ENCODE measurements at regions not wholly inside any gene's neighbourhood (a gene's known extent, or its start where the extent isn't known, plus 50 kb on each side); places are given as distances from the start of the nearest gene placed in this dataset.

- no peak for DNase-seq
These were observed 79.6 kb downstream of the NCOR2 start for GRCh38 chr12:124487834-124488165.

DNA sequence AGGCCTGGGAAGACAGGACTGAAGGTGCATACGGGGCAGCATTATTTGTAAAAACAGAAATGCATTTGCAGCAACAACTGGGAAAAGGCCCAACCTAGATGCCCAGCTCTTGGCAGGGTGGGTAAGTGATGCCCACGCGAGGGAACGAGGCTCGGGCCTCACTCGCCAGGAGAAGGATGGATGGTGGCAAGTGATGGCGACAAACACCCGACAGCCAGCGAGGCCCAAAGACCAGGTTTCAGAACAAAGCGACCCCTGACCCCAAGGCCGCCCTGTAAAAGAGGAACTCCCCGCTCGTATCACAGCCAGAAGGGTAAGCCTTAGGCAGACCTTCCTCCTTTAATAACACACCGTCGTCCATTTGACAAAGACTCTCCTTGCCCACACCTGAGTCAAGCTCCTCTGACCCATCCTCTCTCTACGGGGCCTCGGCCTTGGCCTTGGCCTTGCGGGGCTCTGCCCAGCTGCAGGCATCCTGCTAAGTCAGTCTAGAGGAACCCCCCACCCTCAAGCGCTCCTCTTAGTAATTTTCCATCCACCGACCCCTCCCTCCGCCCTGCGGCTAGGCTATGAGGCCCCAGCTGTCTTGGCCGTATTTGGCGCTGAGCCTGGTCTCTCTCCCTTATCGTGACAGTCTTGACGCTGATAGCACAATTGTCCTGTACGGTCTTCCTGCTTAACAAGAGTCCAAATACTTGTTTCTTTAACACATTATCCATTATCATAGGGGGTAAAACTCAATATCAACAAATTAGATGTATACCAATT is 80.2 kb downstream of the NCOR2 start:
- DNase-seq: no peak

GRCh38 chr12:124486346-124486963 is 81.0 kb downstream of the NCOR2 start:
- no peak for DNase-seq

DNA sequence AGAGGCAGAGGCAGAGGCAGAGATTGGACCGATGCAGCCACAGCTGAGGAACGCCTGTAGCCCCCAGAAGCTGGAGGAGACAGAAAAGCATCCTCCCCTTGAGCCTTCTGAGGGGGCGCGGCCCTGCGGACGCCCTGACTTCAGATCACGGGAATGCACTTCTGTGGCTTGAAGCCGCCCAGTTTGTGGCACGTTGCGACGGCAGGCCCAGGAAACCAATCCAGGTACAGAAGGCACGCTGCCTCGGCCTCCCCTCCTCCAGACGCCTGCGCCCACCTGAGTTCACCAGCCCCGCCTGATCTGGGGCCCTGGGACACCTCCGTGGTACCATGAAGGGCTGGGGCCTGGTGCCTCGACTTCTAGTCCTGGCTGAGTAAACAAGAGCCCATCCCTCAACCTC is 82.0 kb downstream of the NCOR2 start:
- DNase-seq: no peak

DNA sequence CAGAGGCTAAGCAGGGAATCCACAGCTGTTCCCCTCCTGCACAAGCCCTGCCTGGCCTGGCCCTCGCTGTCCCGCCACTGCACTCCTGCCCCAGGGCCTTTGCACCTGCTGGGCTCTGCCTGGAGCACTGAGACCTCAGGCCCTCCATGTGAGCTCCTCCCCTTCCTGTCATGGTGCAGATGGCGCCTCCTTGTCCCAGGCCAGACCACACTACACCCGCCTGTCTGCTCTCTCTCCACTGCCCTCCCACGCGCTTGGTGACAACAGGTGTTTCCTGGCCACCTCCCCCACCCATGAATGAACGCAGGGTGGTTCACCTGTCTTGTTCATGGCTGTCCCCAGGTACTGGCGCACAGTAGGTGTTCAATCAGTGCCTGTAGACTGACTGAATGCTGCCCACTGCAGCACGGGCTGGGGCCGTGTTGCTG is 82.9 kb downstream of the NCOR2 start:
- DNase-seq: no peak

GRCh38 chr12:124484067-124484466 is 83.3 kb downstream of the NCOR2 start:
- DNase-seq: no peak

DNA sequence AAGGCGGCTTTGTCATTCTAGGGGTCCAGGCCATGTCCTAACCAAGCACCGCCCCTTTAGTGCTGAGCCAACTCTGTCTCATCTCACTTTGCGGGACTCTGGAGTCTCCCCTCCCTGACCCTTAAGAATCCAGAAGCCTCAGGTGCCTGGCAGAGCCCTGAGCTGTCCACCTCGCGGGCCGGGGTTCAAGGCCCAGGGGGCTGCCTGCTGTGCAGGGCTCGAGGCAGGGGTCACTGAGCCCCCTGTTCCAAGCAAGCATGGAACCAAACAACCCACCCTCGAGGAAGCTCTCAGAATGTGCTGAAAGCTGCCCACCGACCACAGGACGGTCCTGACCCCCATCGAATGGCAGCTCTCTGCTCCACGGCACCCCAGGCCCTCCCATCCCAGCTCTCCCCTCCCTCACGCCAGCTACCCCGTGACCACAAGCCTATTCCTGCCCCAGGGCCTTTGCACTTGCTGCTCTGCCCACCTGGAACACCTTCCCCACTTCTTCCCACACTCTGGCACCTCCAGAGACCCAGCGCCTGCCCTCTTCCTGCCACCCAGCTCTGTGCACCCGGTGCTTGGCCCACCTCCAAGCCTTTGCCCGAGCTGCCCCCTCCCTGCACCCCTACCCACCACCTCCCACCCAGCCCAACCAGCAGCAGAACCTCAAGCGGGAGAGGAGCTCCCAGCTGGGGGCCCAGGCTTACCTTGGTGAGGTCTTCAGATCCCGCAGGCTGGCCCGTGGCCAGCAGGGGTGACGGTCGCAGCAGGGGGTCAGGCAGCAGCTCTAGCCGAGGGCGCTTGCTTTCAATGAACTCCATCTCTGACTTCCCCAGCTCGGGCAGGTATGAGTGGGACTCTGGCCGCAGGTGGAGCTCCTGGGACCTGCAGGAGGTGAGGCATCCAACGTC is 84.3 kb downstream of the NCOR2 start:
- DNase-seq: no peak

- DNase-seq: no peak
These were observed 84.9 kb downstream of the NCOR2 start for GRCh38 chr12:124482567-124482893.

DNA sequence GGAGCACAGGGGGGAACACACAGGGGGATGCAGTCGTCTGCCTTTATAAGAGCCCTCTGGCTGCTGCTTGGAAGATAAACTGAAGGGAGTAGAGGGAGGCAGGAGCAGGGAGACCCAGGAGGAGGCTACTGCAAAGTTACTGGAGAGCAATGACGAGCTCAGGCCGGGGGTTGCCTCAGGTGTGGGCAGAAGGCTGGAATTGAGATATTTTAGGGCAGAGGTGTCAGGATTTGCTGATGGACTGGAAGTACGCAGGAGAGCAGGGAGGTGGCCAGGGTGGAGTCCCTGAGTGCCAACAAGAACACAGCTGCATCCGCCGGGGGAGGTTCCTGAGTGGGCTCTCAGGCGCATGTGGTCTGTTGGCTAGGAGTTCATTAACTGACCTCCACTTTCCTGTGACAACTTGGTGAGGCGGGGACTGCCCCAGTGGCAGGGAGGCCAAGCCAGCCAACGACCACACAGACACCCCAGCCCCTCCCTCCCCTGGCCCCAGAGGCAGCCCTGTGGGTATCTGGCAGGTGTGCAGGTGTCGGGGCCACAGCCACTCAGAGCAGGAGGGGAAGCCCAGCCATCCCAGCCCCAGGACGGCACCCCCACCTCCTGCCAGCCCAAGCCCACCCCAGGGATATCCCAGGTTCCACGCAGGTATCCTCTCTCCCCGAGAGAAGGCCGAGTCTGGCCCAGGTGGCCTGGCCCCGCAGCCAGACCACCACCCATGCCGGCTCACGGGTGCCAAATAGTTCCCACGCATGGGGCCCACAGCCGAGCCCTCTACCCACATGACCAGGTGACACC is 85.4 kb downstream of the NCOR2 start:
- no peak for DNase-seq

DNA sequence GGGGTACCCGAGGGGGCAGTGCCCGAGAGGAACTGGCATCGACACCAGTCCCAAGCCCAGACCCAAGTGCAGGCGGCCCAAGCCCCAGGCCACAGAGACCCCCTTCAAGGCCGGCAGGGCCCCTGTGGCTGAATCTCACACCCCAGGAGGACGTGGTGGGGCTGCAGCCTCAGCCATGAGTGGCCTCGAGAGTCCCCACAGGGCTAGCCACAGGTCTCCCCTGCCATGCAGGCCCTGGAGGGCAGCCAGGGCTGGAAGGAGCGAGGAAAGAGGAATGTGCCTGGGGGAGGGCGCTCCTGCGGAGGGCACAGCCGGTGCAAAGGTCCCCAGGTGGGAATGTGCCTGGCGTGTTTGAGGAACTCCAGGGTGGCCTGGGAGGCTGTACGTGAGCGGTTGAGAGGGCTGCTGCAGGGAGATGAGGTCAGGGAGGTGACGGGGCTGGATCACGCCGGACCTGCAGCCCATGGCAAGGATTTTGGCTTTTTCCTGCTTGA is 86.1 kb downstream of the NCOR2 start:
- DNase-seq: no peak

DNA sequence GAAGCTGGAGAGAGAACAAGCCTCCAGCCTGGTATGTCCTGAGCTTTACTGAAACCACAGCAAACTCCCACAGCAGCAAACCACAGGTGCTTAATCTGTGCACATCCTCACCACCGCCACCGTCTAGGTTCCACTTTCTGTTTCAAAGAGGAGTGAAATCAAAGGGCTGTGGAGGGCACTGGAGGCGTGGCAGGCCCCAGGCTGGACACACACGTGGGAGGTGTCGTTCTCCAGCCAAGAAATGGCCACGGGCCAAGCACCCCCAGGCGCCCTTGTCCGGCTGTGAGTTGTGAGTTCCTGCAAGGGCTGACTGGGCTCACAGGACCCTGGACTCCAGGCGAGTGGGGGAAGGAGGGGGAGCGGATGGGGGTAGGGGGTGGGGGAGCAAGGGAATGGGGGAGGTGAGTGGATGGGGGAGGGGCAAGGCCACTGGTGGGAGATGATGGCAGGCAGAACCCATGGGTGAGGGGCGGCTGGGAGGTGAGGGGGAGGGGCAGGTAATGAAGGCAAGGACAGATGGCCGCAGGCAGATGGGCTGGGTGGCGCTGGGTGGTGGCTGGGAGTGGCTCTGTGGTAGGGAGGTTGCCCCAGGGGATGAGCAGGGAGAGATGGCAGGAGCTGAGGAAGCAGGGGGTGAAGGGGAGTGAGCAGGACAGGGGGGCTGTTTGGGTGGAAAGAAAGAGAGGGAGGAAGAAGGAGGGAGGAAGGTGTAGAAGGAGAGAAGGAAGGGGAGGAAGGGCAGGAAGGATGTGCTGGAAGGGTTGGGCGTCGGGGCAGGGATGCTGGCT is 86.7 kb downstream of the NCOR2 start:
- DNase-seq: no peak

- no peak for DNase-seq
These were observed 87.5 kb downstream of the NCOR2 start for GRCh38 chr12:124479680-124480468.

DNA sequence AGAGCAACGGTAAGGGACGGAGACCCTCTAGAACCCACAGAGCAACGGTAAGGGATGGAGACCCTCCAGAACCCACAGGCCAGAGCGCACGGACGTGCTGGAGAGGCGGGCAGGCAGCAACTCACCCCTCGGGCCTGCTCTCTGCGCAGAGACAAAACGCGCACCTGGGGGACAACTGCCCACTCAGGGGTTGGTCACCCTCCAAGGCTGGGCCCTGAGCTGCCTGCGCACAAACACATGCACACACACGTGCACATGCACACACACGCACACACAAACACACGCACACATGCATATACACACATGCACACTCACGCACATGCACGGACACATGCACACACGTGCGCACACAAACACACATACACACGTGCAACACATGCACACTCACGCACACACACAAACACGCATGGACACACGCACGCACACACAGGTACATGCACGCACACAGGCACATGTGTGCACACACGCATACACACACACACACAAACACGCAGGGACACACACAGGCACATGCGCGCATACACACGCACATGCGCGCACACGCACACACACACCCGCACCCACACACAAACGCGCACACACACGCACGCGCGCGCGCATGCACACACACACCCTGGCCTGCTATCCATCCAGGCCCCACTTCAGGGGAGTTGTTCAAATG is 88.3 kb downstream of the NCOR2 start:
- no peak for DNase-seq

- no peak for DNase-seq
These were observed 89.0 kb downstream of the NCOR2 start for GRCh38 chr12:124478416-124478815.

DNA sequence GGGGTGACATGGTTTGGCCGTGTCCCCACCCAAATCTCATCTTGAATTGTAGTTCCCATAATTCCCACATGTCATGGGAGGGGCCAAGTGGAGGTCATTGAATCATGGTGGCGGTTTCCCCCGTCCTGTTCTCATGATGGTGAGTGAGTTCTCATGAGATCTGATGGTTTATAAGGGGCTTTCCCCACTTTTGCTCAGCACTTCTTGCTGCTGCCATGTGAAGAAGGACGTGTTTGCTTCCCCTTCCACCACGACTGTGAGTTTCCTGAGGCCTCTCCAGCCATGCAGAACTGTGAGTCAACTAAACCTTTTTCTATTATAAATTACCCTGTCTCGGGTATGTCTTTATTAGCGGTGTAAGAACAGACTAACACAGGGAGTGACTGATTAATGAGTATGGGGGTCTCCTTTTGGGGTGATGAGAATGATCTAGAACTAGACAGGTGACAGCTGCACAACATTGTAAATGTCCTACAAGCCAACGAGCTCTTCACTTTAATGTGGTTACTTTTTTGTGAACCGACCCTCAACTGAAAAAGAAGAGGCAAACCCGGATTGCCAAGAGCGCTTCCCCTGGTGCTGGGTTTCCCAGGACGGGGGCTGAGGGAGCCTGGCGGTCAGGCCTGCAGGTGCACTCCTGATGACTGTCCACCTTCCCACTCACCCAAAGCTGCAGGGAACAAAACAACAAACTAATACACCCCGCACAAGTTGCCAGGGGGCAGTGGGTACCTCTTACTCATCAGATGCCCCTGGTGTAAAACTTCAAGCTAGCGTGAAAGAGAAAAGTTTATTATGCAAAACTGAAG is 90.1 kb downstream of the NCOR2 start:
- no peak for DNase-seq

- no peak for DNase-seq
These were observed 91.4 kb downstream of the NCOR2 start for GRCh38 chr12:124476011-124476400.

DNA sequence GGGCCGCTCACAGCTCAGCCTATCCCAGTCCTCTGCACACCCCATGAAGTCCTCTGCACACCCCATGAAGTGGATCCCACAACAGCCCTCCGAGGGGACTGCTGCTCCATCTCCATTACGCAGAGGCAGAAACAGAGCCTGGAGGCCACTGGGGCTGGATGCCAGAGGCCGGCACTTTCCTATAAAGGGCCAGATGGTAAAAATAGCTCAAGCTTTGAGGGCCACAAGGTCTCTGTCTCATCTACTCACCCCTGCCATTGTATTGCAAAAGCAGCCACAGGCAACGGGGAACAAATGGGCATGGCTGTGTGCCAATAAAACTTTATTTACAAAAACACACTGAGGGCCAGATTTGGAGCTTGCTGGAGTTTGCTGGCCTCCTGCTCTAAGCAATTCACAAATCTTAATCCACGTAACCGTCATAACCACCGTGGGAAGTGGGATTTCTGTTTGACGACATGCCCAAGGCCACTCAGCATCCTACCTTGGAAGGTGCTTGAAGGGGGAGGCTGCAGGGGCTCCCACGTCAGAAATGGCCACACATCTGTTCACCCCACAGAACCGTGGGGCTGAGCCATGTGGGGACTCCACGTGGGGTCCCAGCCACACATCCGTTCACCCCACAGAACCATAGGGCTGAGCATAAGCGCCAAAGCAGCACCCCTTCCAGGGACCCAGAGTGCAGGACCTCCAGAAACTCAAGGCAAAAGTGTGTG is 92.0 kb downstream of the NCOR2 start:
- DNase-seq: no peak

GRCh38 chr12:124474709-124475108 is 92.7 kb downstream of the NCOR2 start:
- no peak for DNase-seq

GRCh38 chr12:124472690-124473279 is 94.6 kb downstream of the NCOR2 start:
- DNase-seq: no peak
